HCT116 (cell line): ENCODE measurements at regions not wholly inside any gene's neighbourhood (a gene's known extent, or its start where the extent isn't known, plus 50 kb on each side); places are given as distances from the start of the nearest gene placed in this dataset.

Experiments used
- ATAC-seq: fragments of 200-7000 bp; cut with Tn5 transposase; 2 replicates; pipeline ENCODE4 v1.9.1; 2020; ENCODE audit warnings: mild to moderate bottlenecking, moderate library complexity
- BruUV-seq: library from RNA; stranded (reverse); fragments of 400-500 nt; replicated peaks from 2 replicates; lab custom pipeline; 2021; lab: Mats Ljungman, UMichigan
- CTCF ChIA-PET: fragments of 300-600 bp; sonication (Branson Sonifier 250); formaldehyde crosslinking; loops from one replicate; lab custom pipeline; 2021; ENCODE audit warnings: antibody characterized with exemption; lab: Charles Lee
- POLR2A ChIA-PET: fragments of 300-600, 350-600 bp; sonication (Branson Sonifier 250); formaldehyde crosslinking; loops from one replicate; lab custom pipeline; 2021; ENCODE audit warnings: antibody characterized with exemption; lab: Charles Lee
- RAD21 ChIA-PET, 2 experiments: fragments of 300-600 bp; sonication (Branson Sonifier 250); formaldehyde crosslinking; loops; one replicate each; lab custom pipeline; 2023; ENCODE audit warnings: low total read pairs in 2 of 2; ENCODE audit not compliant: uncharacterized antibody in 2 of 2, unreplicated experiment in 2 of 2, low non-redundant PET in 1 of 2; lab: Charles Lee
- DNase-seq: peaks from one replicate; pipeline ENCODE4 v3.0.0-alpha.2; 2010; ENCODE audit warnings: low read depth, low spot score
- H2AFZ ChIP-seq: fragments of 200-600 bp; shearing (Covaris generic), sonication (generic); 2 replicates; pipeline ENCODE4 v1.6.1; 2017; ENCODE audit warnings: low read depth, mixed run types, mixed read lengths, antibody characterized with exemption, low read length; ENCODE audit not compliant: poor library complexity, severe bottlenecking
- H3K27ac ChIP-seq: 2 replicates; pipeline ENCODE4 v1.5.1; 2012; ENCODE audit warnings: low read depth, low read length
- H3K27me3 ChIP-seq: fragments of 200-600 bp; sonication (generic); 2 replicates; pipeline ENCODE4 v1.6.1; 2016; ENCODE audit warnings: mixed run types, low read length, mixed read lengths; ENCODE audit not compliant: insufficient read depth
- H3K36me3 ChIP-seq, 2 experiments: fragments of 200-500 bp in 1 of 2; fragments of 200-600 bp in 1 of 2; sonication (Bioruptor generic) in 1 of 2; sonication (generic) in 1 of 2; 2 replicates each; pipeline versions ENCODE4 v1.5.1 to v1.6.1; 2014 to 2016; ENCODE audit warnings: low read length in 2 of 2, inconsistent platforms in 1 of 2, mixed read lengths in 1 of 2, mixed run types in 1 of 2; ENCODE audit not compliant: insufficient read depth in 2 of 2, control insufficient read depth in 1 of 2
- H3K4me1 ChIP-seq, 2 experiments: fragments of 200-600 bp in 1 of 2; sonication (generic) in 1 of 2; 2 replicates each; pipeline versions ENCODE4 v1.5.1 to v1.6.1; 2012 to 2017; ENCODE audit warnings: low read length in 2 of 2, inconsistent platforms in 1 of 2, mild to moderate bottlenecking in 1 of 2, mixed read lengths in 1 of 2, mixed run types in 1 of 2, moderate library complexity in 1 of 2; ENCODE audit not compliant: insufficient read depth in 2 of 2, control insufficient read depth in 1 of 2
- H3K4me2 ChIP-seq: fragments of 200-600 bp; sonication (generic); 2 replicates; pipeline ENCODE4 v1.6.1; 2017; ENCODE audit warnings: mixed run types, low read length, mixed read lengths
- H3K4me3 ChIP-seq, 2 experiments: fragments of 200-600 bp in 1 of 2; sonication (generic) in 1 of 2; replicated peaks in 1 of 2; 2 replicates each; pipeline ENCODE4 v1.5.1; 2011 to 2016; ENCODE audit warnings: low read length in 2 of 2, control low read depth in 1 of 2, low read depth in 1 of 2, mild to moderate bottlenecking in 1 of 2, mixed read lengths in 1 of 2, mixed run types in 1 of 2
- H3K79me2 ChIP-seq: fragments of 200-600 bp; sonication (generic); 2 replicates; pipeline ENCODE4 v1.6.1; 2017; ENCODE audit warnings: mild to moderate bottlenecking, mixed run types, low read length, moderate library complexity, mixed read lengths; ENCODE audit not compliant: insufficient read depth
- H3K9ac ChIP-seq: fragments of 200-600 bp; sonication (generic); 2 replicates; pipeline ENCODE4 v1.6.1; 2016; ENCODE audit warnings: low read length, mixed read lengths
- H3K9me2 ChIP-seq: fragments of 200-600 bp; sonication (generic), shearing (Covaris generic); 2 replicates; pipeline ENCODE4 v1.6.1; 2017; ENCODE audit warnings: mixed run types, mild to moderate bottlenecking, moderate library complexity; ENCODE audit not compliant: insufficient read depth
- H3K9me3 ChIP-seq, 2 experiments: fragments of 200-500 bp in 1 of 2; fragments of 200-600 bp in 1 of 2; sonication (Bioruptor generic) in 1 of 2; sonication (generic) in 1 of 2; 2 replicates each; pipeline ENCODE4 v1.6.1; 2014 to 2017; ENCODE audit warnings: low read length in 2 of 2, mixed read lengths in 2 of 2, inconsistent platforms in 1 of 2, low read depth in 1 of 2, mild to moderate bottlenecking in 1 of 2, mixed run types in 1 of 2, moderate library complexity in 1 of 2; ENCODE audit not compliant: control insufficient read depth in 1 of 2, insufficient read depth in 1 of 2
- H4K20me1 ChIP-seq: fragments of 200-600 bp; sonication (generic), shearing (Covaris generic); 2 replicates; pipeline ENCODE4 v1.6.1; 2017; ENCODE audit warnings: mixed run types, mild to moderate bottlenecking, moderate library complexity; ENCODE audit not compliant: insufficient read depth
- ATF3 ChIP-seq: IDR thresholded peaks from 2 replicates; pipeline ENCODE4 v1.6.1; 2012
- CBX3 ChIP-seq: IDR thresholded peaks from 2 replicates; pipeline ENCODE4 v1.6.1; 2012; ENCODE audit warnings: low read depth
- CEBPB ChIP-seq: IDR thresholded peaks from 2 replicates; pipeline ENCODE4 v1.6.1; 2012; ENCODE audit warnings: low read depth
- EZH2phosphoT487 ChIP-seq: fragments of 200-600 bp; IDR thresholded peaks from 2 replicates; pipeline ENCODE4 v1.6.1; 2018; ENCODE audit warnings: antibody characterized with exemption, borderline replicate concordance
- JUND ChIP-seq: IDR thresholded peaks from 2 replicates; pipeline ENCODE4 v1.6.1; 2012
- POLR2A ChIP-seq: IDR thresholded peaks from 2 replicates; pipeline ENCODE4 v1.7.0; 2011; ENCODE audit warnings: borderline replicate concordance; ENCODE audit not compliant: insufficient read depth, insufficient read length; ENCODE audit errors: extremely low read depth
- REST ChIP-seq: IDR thresholded peaks from 2 replicates; pipeline ENCODE4 v1.6.1; 2012; ENCODE audit warnings: low read depth
- SIN3A ChIP-seq: IDR thresholded peaks from 2 replicates; pipeline ENCODE4 v1.6.1; 2012; ENCODE audit warnings: low read depth
- SRF ChIP-seq: IDR thresholded peaks from 2 replicates; pipeline ENCODE4 v1.6.1; 2012; ENCODE audit warnings: low read depth
- YY1 ChIP-seq: IDR thresholded peaks from 2 replicates; pipeline ENCODE4 v1.6.1; 2011; ENCODE audit warnings: low read length, low read depth, moderate library complexity, mild to moderate bottlenecking; ENCODE audit not compliant: insufficient replicate concordance; ENCODE audit errors: extremely low read depth
- ZFX ChIP-seq: fragments of 450-650 bp; IDR thresholded peaks from 2 replicates; pipeline ENCODE4 v1.6.1; 2017
- intact Hi-C: fragments of 100-400 bp; cut with micrococcal nuclease; formaldehyde crosslinking; loops from 2 replicates; pipeline ENCODE4 v1.10.0; 2022
- TF ChIP-seq, protein P1 (sequence below): IDR thresholded peaks from 2 replicates; pipeline ENCODE4 v1.6.1; 2012

- no peak overlapping the region for H3K27ac ChIP-seq
- BruUV-seq, result no TSS peak
- no peak overlapping the region for H3K4me3 ChIP-seq
- ChIA-PET CTCF (no interaction called here), RAD21 (no interaction called here), POLR2A (no interaction called here)
- H4K20me1 ChIP-seq, result no peaks in the 10 kb centered on the region
- H3K9me2 ChIP-seq, result no peaks in the 10 kb centered on the region
- no peak overlapping the region for H3K9ac ChIP-seq
- H3K4me2 ChIP-seq, result no peak overlapping the region
- TF ChIP-seq CEBPB (no peak), POLR2A (no peak), EZH2phosphoT487 (no peak), YY1 (no peak), REST (no peak), SIN3A (no peak), ZFX (no peak), CBX3 (no peak), JUND (no peak), ATF3 (no peak), SRF (no peak)
- TF ChIP-seq, protein P1, sequence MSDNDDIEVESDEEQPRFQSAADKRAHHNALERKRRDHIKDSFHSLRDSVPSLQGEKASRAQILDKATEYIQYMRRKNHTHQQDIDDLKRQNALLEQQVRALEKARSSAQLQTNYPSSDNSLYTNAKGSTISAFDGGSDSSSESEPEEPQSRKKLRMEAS, result no peak
- ATAC-seq (no peak), DNase-seq (no peak)
- H3K4me1 ChIP-seq, result no peaks in the 10 kb centered on the region
- H3K9me3 ChIP-seq, result no peaks in the 10 kb centered on the region
- H3K27me3 ChIP-seq, result peaks cover 23% of the 10 kb centered on the region; the same call in 1 of the 2 replicates
- no peaks in the 10 kb centered on the region for H3K36me3 ChIP-seq
- no peaks in the 10 kb centered on the region for H3K79me2 ChIP-seq
- H2AFZ ChIP-seq, result no peak overlapping the region
- intact Hi-C loops, result no loop called here
Measured at GRCh38 chr18:60754413-60755009, 381.9 kb upstream of the MC4R start.
